ENCODE measurements at regions not wholly inside any gene's neighbourhood (a gene's known extent, or its start where the extent isn't known, plus 50 kb on each side); places are given as distances from the start of the nearest gene placed in this dataset.

DNA sequence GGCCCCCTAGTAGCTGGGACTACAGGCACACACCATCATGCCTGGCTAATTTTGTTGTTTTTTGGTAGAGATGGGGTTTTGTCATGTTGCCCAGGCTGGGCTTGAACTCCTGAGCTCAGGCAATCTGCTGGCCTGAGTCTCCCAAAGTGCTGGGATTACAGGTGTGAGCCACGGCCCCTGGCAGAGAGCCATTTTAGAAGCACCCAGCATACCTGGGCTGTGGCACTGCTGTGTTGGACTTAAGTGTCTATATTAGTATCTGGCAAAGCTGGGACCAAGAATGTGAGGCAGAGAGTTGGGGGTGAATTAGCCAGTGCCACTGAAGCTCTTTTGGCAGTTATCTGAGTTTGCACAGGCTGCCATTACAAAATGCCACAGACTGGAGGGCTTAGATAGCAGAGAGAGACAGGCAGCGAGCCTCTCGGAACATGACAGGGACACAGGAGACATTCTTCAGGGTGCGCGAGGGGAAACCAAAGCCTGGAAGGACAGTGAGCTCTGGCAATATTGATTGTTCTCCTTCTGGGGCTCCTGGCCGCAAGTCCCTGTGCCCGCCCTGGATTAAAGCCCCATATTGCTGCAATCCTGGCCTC, 87.7 kb upstream of the ALX4 start:
- WGBS, 2 donors: 74 to 82% methylated on average over 7 of the region's 7 CpGs
- DNase-seq (ENCODE audit: low spot score in 2 of 2): no peak
- no peak for TF ChIP-seq EP300 (IDR thresholded peaks at IDR 0.05)
- TF ChIP-seq, protein P1, sequence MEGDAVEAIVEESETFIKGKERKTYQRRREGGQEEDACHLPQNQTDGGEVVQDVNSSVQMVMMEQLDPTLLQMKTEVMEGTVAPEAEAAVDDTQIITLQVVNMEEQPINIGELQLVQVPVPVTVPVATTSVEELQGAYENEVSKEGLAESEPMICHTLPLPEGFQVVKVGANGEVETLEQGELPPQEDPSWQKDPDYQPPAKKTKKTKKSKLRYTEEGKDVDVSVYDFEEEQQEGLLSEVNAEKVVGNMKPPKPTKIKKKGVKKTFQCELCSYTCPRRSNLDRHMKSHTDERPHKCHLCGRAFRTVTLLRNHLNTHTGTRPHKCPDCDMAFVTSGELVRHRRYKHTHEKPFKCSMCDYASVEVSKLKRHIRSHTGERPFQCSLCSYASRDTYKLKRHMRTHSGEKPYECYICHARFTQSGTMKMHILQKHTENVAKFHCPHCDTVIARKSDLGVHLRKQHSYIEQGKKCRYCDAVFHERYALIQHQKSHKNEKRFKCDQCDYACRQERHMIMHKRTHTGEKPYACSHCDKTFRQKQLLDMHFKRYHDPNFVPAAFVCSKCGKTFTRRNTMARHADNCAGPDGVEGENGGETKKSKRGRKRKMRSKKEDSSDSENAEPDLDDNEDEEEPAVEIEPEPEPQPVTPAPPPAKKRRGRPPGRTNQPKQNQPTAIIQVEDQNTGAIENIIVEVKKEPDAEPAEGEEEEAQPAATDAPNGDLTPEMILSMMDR (IDR thresholded peaks at IDR 0.05): no peak
- TF ChIP-seq POLR2A (IDR thresholded peaks at IDR 0.05): no peak

DNA sequence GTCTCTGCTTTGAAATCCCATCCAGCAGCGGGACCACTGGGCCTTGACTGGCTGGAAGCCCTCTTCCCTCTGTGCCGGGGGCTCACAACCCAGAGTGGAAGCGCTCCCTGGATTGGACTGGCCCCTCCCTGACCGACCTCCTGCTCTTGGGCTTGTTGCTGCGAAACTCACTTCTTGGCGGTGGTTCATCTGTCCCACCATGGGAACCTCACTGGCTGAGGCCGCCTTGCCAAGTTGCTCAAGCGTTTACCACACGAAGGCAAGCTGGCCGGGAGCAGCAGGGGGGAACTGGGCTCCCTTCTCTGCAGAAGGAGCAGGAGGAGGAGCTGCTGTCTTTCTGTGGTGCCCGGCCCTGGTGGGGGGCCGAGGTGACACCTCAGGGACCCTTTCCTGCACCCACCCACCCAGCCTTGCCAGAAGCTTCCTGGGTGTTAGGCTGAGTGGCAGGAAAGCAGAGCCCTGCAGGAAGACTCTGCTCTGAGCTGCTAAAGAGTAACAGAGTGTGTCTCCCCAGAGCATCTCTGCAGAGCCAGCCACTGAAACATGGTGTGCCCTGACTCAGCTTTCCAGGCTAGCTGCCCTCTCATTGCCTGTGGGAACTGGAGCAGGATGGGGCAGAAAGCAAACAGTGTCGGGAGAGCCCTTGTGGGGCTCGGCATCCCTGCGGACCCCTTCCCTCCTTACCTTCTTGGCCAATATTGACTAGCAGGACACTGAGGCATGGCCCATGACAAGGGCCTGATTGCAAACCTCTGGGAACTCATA, 88.5 kb upstream of the ALX4 start:
- WGBS, 2 donors: 71 to 73% methylated on average over 14 of the region's 15 CpGs
- TF ChIP-seq EP300 (IDR thresholded peaks at IDR 0.05): no peak
- no peak for TF ChIP-seq POLR2A (IDR thresholded peaks at IDR 0.05)
- TF ChIP-seq, protein P1 (IDR thresholded peaks at IDR 0.05): no peak
- Histone ChIP-seq H3K4me1 (no peaks in the 10 kb centered on the region), H3K27ac (no peak overlapping the region), H3K4me3 (no peak overlapping the region), H3K36me3 (no peaks in the 10 kb centered on the region), H3K9me3 (peaks cover 0 to 12% (median 0%) of the 10 kb centered on the region in 4 donors), H3K27me3 (no peaks in the 10 kb centered on the region)
- no peak for DNase-seq (ENCODE audit: low spot score in 2 of 2)

More for the DNA sequence above, 87.7 kb upstream of the ALX4 start:
- no peaks in the 10 kb centered on the region for H3K36me3 ChIP-seq
- H3K9me3 ChIP-seq: peaks cover 0 to 12% (median 0%) of the 10 kb centered on the region in 4 donors
- no peaks in the 10 kb centered on the region for H3K27me3 ChIP-seq
- no peak overlapping the region for H3K4me3 ChIP-seq
- no peak overlapping the region for H3K27ac ChIP-seq
- H3K4me1 ChIP-seq: no peaks in the 10 kb centered on the region

DNA sequence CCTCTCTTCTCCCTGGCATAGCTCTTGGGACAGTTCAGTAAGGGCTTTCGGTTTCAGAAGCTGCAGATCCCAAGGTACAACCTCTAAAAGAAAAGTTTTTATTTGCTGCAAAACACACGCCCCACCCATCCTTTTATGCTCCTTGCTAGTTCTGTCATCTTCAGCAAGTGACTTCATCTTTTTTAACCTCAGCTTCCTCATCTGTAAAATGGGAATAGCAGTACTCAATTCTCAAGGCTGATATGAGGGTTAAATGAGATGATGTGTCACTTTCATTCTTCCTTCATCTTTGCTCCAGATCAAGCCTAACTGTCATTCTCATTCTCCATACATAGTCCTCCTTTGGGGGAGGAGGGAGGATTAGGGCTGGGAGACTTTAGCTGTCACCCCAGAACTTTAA, 90.0 kb upstream of the ALX4 start:
- 37 to 58% methylated on average over 2 of the region's 2 CpGs for WGBS, 2 donors
- DNase-seq (ENCODE audit: low spot score in 2 of 2): no peak
- Histone ChIP-seq H3K27ac (no peak overlapping the region), H3K4me3 (no peak overlapping the region), H3K9me3 (peaks cover 0 to 5% (median 0%) of the 10 kb centered on the region in 4 donors), H3K4me1 (no peaks in the 10 kb centered on the region), H3K36me3 (no peaks in the 10 kb centered on the region), H3K27me3 (no peaks in the 10 kb centered on the region)
- TF ChIP-seq POLR2A (IDR thresholded peaks at IDR 0.05) (no peak), EP300 (IDR thresholded peaks at IDR 0.05) (no peak)
- TF ChIP-seq, protein P1 (IDR thresholded peaks at IDR 0.05): no peak

GRCh38 chr11:44400431-44400830, 90.5 kb upstream of the ALX4 start:
- TF ChIP-seq, protein P1 (IDR thresholded peaks at IDR 0.05): no peak
- TF ChIP-seq EP300 (IDR thresholded peaks at IDR 0.05) (no peak), POLR2A (IDR thresholded peaks at IDR 0.05) (no peak)
- 83 to 89% methylated on average over 5 of the region's 5 CpGs for WGBS, 2 donors
- no peaks in the 10 kb centered on the region for H3K36me3 ChIP-seq
- H3K27ac ChIP-seq: no peak overlapping the region
- no peaks in the 10 kb centered on the region for H3K4me1 ChIP-seq
- no peak for DNase-seq (ENCODE audit: low spot score in 2 of 2)
- H3K9me3 ChIP-seq: peaks cover 0 to under 1% (median 0%) of the 10 kb centered on the region in 4 donors
- H3K27me3 ChIP-seq: no peaks in the 10 kb centered on the region
- no peak overlapping the region for H3K4me3 ChIP-seq

GRCh38 chr11:44402466-44403075, 92.6 kb upstream of the ALX4 start:
- no peak overlapping the region for H3K27ac ChIP-seq
- H3K36me3 ChIP-seq: no peaks in the 10 kb centered on the region
- no peak overlapping the region for H3K4me3 ChIP-seq
- 53 to 58% methylated on average over 12 of the region's 12 CpGs for WGBS, 2 donors
- TF ChIP-seq EP300 (IDR thresholded peaks at IDR 0.05) (no peak), POLR2A (IDR thresholded peaks at IDR 0.05) (no peak)
- TF ChIP-seq, protein P1 (IDR thresholded peaks at IDR 0.05): no peak
- no peaks in the 10 kb centered on the region for H3K27me3 ChIP-seq
- no peak for DNase-seq (ENCODE audit: low spot score in 2 of 2)
- no peaks in the 10 kb centered on the region for H3K4me1 ChIP-seq
- H3K9me3 ChIP-seq: no peaks in the 10 kb centered on the region

Data from tibial nerve (tissue), 4 donors.